Kidney epithelial cell (primary cell): ENCODE measurements at regions not wholly inside any gene's neighbourhood (a gene's known extent, or its start where the extent isn't known, plus 50 kb on each side); places are given as distances from the start of the nearest gene placed in this dataset.

Experiments used
- DNase-seq: peaks from one replicate; pipeline ENCODE4 v3.0.0-alpha.2; 2010; ENCODE audit warnings: low read depth
- H3K27me3 ChIP-seq: 2 replicates; pipeline ENCODE4 v1.6.0; 2011; ENCODE audit warnings: low read length; ENCODE audit not compliant: control insufficient read depth, insufficient read depth
- H3K36me3 ChIP-seq: 2 replicates; pipeline ENCODE4 v1.5.1; 2011; ENCODE audit warnings: low read length; ENCODE audit not compliant: control insufficient read depth, insufficient read depth
- H3K4me3 ChIP-seq: 2 replicates; pipeline ENCODE4 v1.5.1; 2011; ENCODE audit warnings: low read depth, mild to moderate bottlenecking, control low read depth, low read length
- CTCF ChIP-seq: IDR thresholded peaks from 2 replicates; pipeline ENCODE4 v1.5.1; 2011; ENCODE audit warnings: mild to moderate bottlenecking, moderate library complexity, low read length, control low read depth, inconsistent platforms; ENCODE audit not compliant: insufficient read depth, poor library complexity, severe bottlenecking

DNA sequence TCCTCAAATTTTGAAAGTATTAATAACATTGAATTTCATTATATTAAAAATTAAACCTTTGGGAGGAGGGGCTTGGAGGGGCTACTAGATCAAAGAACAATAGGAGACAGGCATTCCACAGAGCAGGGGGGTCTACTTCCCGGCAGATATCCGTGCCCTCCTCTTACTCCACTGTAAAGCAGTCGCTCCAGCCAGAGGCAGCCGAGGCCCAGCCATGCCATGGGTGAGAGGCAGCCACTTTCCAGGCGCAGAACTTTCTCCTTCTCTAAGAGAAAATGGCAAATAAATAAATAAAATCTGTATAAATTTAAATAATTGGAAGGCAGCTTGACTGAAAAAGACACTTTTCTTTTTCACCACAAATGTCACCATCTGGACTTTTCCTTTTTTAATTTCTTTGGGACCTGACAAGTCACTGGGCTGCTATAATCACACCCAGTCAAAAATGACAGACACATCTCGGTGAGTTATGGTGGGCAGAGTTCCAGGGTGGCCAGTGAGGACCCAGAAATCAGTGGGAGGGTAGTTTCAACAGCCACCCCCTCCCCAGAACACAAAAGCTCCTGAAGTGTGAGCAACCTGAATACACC lies 302.2 kb upstream of the SMARCA2 start:
- Histone ChIP-seq H3K4me3 (no peak overlapping the region), H3K27me3 (no peaks in the 10 kb centered on the region), H3K36me3 (no peaks in the 10 kb centered on the region)
- no peak for DNase-seq
- no peak for TF ChIP-seq CTCF

DNA sequence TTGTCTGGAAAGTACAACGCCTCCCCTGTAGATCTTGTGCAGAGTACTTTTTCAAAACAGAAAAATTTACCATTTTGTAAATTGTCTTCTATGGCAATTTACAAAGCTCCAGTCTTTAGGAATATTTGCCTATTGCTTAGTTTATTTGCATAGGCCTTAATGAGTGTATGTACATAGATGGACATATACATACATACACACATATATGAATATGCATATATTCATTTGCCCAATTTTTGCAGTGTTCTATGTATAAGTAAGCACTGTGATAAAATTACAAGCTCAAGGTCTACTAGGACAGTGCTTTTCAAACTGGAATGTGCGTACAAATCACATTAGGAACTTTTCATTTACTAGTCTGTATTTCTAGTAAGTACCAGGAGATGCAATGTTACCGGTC lies 301.3 kb upstream of the SMARCA2 start:
- DNase-seq = no peak
- no peak for TF ChIP-seq CTCF
- Histone ChIP-seq H3K27me3 (no peaks in the 10 kb centered on the region), H3K4me3 (no peak overlapping the region), H3K36me3 (no peaks in the 10 kb centered on the region)

DNA sequence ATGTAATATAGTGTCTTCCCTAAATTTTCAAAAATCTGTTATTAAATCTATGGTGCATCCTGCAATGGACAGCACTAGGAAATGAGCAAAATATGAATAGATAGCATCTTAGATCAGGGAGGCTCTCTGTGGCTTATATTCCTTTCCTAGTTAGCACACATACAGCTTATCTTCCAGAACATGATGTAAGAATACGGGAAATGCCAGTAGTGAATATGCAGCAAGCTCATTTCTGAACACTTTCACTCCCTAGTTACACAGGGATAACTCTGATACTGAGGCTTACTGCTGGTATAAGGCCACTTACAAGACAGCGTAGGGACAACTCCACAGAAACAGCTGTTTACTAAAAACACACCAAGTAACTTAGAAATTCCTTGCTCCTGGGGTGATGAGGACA lies 297.3 kb upstream of the SMARCA2 start:
- DNase-seq = no peak
- TF ChIP-seq CTCF = no peak
- Histone ChIP-seq H3K27me3 (no peaks in the 10 kb centered on the region), H3K36me3 (no peaks in the 10 kb centered on the region), H3K4me3 (no peak overlapping the region)

- no peak for DNase-seq
- TF ChIP-seq CTCF = no peak
- no peaks in the 10 kb centered on the region for H3K27me3 ChIP-seq
- H3K4me3 ChIP-seq = no peak overlapping the region
- H3K36me3 ChIP-seq = no peaks in the 10 kb centered on the region
Measured at GRCh38 chr9:1718836-1719235, 296.3 kb upstream of the SMARCA2 start.

DNA sequence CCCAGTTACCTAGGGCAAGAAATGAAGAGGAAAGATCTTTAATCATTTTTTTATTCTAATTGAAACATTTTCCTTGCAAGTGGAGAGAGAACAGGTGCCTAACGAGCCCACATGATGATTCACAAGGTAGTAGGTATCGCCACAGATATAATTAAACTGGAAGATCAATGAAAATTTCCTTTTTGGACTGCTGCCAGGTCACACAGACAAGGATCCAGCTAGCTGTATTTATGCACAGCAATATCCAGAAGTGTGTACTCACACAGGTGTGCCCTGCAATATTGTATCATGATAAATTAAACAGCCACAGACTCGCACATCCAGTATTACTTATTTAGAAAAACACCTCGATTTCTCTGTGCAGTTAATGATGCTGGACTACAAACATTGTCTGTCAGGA lies 294.0 kb upstream of the SMARCA2 start:
- no peak overlapping the region for H3K4me3 ChIP-seq

More for the DNA sequence above, 294.0 kb upstream of the SMARCA2 start:
- no peak for DNase-seq
- H3K27me3 ChIP-seq = no peaks in the 10 kb centered on the region
- TF ChIP-seq CTCF = no peak
- H3K36me3 ChIP-seq = no peaks in the 10 kb centered on the region
